Mesothelial cell of epicardium (in vitro differentiated cells): ENCODE measurements at regions not wholly inside any gene's neighbourhood (a gene's known extent, or its start where the extent isn't known, plus 50 kb on each side); places are given as distances from the start of the nearest gene placed in this dataset.

ENCODE experiments used
- DNase-seq, 2 experiments: peaks; one replicate each; pipeline ENCODE4 v3.0.0; 2021; ENCODE audit warnings: low spot score in 2 of 2; ENCODE audit not compliant: unreplicated experiment in 2 of 2
- H3K27ac Mint-ChIP-seq: 2 replicates; pipeline ENCODE4 v1.8.0; 2021; ENCODE audit warnings: mixed read lengths
- H3K27me3 Mint-ChIP-seq: 2 replicates; pipeline ENCODE4 v1.8.0; 2021; ENCODE audit warnings: low read depth, mixed read lengths
- H3K36me3 Mint-ChIP-seq: 2 replicates; pipeline ENCODE4 v1.8.0; 2021; ENCODE audit warnings: mixed read lengths
- H3K4me1 Mint-ChIP-seq: 2 replicates; pipeline ENCODE4 v1.8.0; 2021; ENCODE audit warnings: mixed read lengths
- H3K4me3 Mint-ChIP-seq: 2 replicates; pipeline ENCODE4 v1.8.0; 2021; ENCODE audit warnings: mild to moderate bottlenecking, moderate library complexity, mixed read lengths
- H3K9me3 Mint-ChIP-seq: 2 replicates; pipeline ENCODE4 v1.8.0; 2021; ENCODE audit warnings: mixed read lengths
- TF ChIP-seq, protein P1 (sequence below): fragments of 200-600 bp; sonication (generic); IDR thresholded peaks from one replicate; pipeline ENCODE4 v1.5.0; 2021; ENCODE audit warnings: antibody characterized with exemption; ENCODE audit not compliant: unreplicated experiment

DNA sequence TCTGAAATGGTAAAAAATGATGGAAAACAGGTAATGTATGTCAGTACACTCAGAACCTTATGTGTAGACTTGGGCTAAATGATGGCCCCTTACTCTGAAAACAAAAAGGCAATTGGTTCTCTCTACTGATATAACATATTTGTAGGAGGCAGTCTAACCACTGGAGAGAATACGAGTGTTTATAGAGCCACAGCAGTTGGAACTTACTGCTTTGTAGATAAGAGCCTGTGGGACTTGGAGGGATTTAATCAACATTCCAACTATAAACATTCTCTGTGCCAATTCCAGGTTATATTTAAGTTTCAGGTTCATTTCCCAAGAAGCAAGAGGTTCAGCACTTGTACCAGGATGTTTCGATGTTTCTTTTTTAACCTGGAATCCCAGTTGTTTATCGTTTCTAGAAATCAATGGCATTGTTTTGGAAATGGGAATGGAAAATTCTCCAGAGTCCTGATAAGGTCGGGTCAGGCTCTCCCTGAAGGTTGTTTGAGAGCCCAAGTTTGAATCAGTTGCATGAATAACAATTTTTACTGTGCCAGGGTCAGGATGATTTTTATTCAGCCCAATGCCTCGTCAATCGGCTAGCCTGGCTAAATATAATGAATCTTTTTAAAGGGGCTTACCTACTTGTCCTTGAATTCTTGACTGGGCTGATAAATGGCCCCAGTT is 278.4 kb upstream of the FAM98A start:
- H3K27me3 Mint-ChIP-seq = no peaks in the 10 kb centered on the region
- no peak overlapping the region for H3K4me3 Mint-ChIP-seq
- no peak for DNase-seq
- H3K36me3 Mint-ChIP-seq = no peaks in the 10 kb centered on the region
- no peak overlapping the region for H3K27ac Mint-ChIP-seq
- peaks cover 25% of the 10 kb centered on the region for H3K9me3 Mint-ChIP-seq
- TF ChIP-seq, protein P1, sequence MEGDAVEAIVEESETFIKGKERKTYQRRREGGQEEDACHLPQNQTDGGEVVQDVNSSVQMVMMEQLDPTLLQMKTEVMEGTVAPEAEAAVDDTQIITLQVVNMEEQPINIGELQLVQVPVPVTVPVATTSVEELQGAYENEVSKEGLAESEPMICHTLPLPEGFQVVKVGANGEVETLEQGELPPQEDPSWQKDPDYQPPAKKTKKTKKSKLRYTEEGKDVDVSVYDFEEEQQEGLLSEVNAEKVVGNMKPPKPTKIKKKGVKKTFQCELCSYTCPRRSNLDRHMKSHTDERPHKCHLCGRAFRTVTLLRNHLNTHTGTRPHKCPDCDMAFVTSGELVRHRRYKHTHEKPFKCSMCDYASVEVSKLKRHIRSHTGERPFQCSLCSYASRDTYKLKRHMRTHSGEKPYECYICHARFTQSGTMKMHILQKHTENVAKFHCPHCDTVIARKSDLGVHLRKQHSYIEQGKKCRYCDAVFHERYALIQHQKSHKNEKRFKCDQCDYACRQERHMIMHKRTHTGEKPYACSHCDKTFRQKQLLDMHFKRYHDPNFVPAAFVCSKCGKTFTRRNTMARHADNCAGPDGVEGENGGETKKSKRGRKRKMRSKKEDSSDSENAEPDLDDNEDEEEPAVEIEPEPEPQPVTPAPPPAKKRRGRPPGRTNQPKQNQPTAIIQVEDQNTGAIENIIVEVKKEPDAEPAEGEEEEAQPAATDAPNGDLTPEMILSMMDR = no peak
- no peaks in the 10 kb centered on the region for H3K4me1 Mint-ChIP-seq

DNA sequence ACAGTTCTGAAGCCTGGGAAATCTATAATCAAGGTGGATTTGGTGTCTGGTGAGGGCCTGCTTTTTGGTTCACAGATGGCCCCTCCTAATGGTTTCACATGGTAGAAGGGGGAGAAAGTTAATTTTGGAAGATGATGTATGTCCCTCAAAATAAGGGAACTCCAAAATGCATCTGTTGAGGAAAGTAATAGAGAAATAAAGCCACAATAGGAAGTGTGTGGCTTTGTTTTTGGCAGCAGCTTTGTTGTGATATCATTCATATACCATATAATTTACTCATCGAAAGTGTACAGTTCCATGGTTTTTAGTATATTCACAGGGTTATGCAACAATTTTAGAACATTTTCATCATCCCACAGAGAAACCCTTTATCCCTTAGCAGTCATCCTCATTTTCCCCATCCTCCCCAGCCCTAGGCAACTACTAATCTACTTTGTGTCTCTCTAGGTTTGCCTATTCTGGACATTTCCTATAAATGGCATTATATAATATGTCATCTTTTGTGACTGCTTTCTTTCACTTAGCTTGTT is 274.0 kb upstream of the FAM98A start:
- peaks cover 48% of the 10 kb centered on the region for H3K9me3 Mint-ChIP-seq
- H3K27ac Mint-ChIP-seq = no peak overlapping the region
- TF ChIP-seq, protein P1 = no peak
- no peaks in the 10 kb centered on the region for H3K36me3 Mint-ChIP-seq
- H3K27me3 Mint-ChIP-seq = no peaks in the 10 kb centered on the region
- no peak for DNase-seq
- no peak overlapping the region for H3K4me3 Mint-ChIP-seq
- no peaks in the 10 kb centered on the region for H3K4me1 Mint-ChIP-seq

DNA sequence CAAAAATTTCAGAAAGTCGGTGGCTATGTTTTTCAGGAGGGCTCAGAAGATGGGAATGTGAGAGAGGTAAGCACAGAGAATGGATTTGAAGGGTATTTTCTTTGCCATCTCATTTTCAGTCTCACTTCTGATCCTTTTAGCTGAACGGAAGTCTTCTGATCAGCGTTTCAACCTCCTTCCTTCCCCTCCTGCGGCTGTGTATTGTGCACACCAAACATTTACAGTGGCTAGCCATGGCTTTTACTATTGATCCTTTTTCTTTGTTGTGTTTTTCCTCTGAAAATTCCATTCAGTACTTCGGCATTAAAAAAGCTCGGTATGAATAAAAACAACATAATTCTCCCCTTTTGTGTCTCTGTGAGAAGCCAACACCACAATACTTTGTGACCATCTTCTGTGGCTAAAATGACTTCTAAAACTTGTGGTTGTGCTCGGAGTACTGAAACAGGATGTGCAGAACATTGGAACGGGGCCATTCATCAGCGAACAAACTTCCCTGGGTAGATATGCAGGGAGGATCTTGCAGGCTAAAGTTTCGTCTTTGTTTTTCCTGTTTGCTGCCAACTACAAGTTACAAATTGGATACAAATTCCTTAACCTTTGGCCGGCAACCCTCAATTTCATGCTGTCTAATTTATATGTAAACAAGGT is 260.8 kb upstream of the FAM98A start:
- TF ChIP-seq, protein P1 = no peak
- DNase-seq = no peak
- Mint-ChIP-seq H3K4me3 (no peak overlapping the region), H3K4me1 (no peaks in the 10 kb centered on the region), H3K9me3 (peaks cover 23% of the 10 kb centered on the region), H3K27ac (no peak overlapping the region), H3K36me3 (no peaks in the 10 kb centered on the region), H3K27me3 (no peaks in the 10 kb centered on the region)

DNA sequence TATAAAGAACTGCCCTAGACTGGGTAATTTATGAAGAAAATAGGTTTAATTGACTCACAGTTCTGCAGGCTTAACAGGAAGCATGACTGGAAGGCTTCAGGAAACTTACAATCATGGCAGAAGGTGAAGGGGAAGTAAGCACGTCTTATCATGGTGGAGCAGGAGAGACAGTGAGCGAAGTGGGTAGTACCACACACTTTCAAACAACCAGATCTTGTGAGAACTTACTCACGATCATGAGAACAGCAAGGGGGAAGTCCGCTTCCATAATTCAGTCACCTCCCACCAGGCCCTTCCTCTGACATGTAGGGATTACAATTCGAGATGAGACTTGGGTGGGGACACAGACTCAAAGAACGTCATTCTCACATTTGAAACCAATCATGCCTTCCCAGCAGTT is 260.1 kb upstream of the FAM98A start:
- no peaks in the 10 kb centered on the region for H3K36me3 Mint-ChIP-seq
- TF ChIP-seq, protein P1 = no peak
- H3K9me3 Mint-ChIP-seq = peaks cover 29% of the 10 kb centered on the region
- H3K4me1 Mint-ChIP-seq = no peaks in the 10 kb centered on the region
- no peak for DNase-seq
- no peaks in the 10 kb centered on the region for H3K27me3 Mint-ChIP-seq
- H3K4me3 Mint-ChIP-seq = no peak overlapping the region
- H3K27ac Mint-ChIP-seq = no peak overlapping the region

DNA sequence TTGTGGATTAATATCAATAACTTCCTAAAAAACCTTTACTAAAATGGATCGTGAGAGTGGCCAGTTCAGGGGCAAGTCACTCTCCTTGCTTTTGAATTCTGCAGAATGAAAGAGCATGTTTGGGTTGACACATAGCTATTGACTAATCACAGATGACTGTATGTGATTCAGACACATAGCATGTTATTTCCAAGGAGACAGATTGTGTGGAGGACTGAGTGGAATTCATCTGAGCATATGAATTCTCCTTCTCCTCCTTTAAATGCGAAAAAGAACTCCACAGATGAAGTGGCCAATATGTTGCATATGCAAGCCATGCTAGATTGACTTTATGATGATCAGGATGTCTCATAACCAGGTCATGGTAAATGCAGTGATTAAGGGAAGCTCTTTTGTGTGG is 249.4 kb upstream of the FAM98A start:
- Mint-ChIP-seq H3K36me3 (peaks cover 5% of the 10 kb centered on the region), H3K27me3 (no peaks in the 10 kb centered on the region), H3K27ac (no peak overlapping the region), H3K4me1 (no peaks in the 10 kb centered on the region), H3K4me3 (no peak overlapping the region), H3K9me3 (peaks cover 26% of the 10 kb centered on the region)
- no peak for DNase-seq
- TF ChIP-seq, protein P1 = no peak
